SJSA1 (cell line): ENCODE measurements at regions not wholly inside any gene's neighbourhood (a gene's known extent, or its start where the extent isn't known, plus 50 kb on each side); places are given as distances from the start of the nearest gene placed in this dataset.
"Not testable (repeated sequence)": the region's sequence is repeated elsewhere in the genome, so short reads cannot be mapped to it uniquely, and the experiment has no call there.

ENCODE experiments used
- DNase-seq, 2 experiments: peaks; one replicate each; pipeline ENCODE4 v3.0.0-alpha.2; 2015 to 2020; ENCODE audit warnings: low spot score in 2 of 2, low read depth in 1 of 2
- H3K27ac ChIP-seq: fragments of 250-450 bp; sonication (Bioruptor Pico); 2 replicates; pipeline ENCODE4 v1.5.1; 2020; ENCODE audit warnings: mild to moderate bottlenecking, moderate library complexity
- H3K27me3 ChIP-seq: fragments of 250-450 bp; sonication (Bioruptor Pico); replicated peaks from 2 replicates; pipeline ENCODE4 v1.5.1; 2020; ENCODE audit warnings: mild to moderate bottlenecking, moderate library complexity
- H3K36me3 ChIP-seq: fragments of 250-450 bp; sonication (Bioruptor Pico); 2 replicates; pipeline ENCODE4 v1.5.1; 2020; ENCODE audit warnings: mild to moderate bottlenecking
- H3K4me1 ChIP-seq: fragments of 250-450 bp; sonication (Bioruptor Pico); replicated peaks from 2 replicates; pipeline ENCODE4 v1.6.1; 2021; ENCODE audit warnings: mild to moderate bottlenecking
- H3K4me3 ChIP-seq: fragments of 250-450 bp; sonication (Bioruptor Pico); 2 replicates; pipeline ENCODE4 v1.5.1; 2020; ENCODE audit warnings: mild to moderate bottlenecking
- H3K9me3 ChIP-seq: fragments of 250-450 bp; sonication (Bioruptor Pico); replicated peaks from 2 replicates; pipeline ENCODE4 v1.5.1; 2020; ENCODE audit warnings: mild to moderate bottlenecking

- no peaks in the 10 kb centered on the region for H3K36me3 ChIP-seq
- H3K27ac ChIP-seq = no peak overlapping the region
- H3K9me3 ChIP-seq = no peaks in the 10 kb centered on the region
- H3K4me3 ChIP-seq = no peak overlapping the region
- no peaks in the 10 kb centered on the region for H3K27me3 ChIP-seq
- H3K4me1 ChIP-seq = no peaks in the 10 kb centered on the region
- no peak for DNase-seq
Observed at GRCh38 chr1:65020774-65021173, 54.4 kb upstream of the JAK1 start.

- Histone ChIP-seq H3K27me3 (peaks cover 5% of the 10 kb centered on the region; the same call in 1 of the 2 replicates), H3K27ac (no peak overlapping the region), H3K36me3 (no peaks in the 10 kb centered on the region), H3K4me1 (no peaks in the 10 kb centered on the region), H3K4me3 (no peak overlapping the region), H3K9me3 (no peaks in the 10 kb centered on the region)
- no peak for DNase-seq
Observed at GRCh38 chr1:65021795-65022194, 55.4 kb upstream of the JAK1 start.

- DNase-seq = no peak
- no peaks in the 10 kb centered on the region for H3K9me3 ChIP-seq
- H3K27me3 ChIP-seq = peaks cover 5% of the 10 kb centered on the region; the same call in 1 of the 2 replicates
- no peaks in the 10 kb centered on the region for H3K4me1 ChIP-seq
- no peak overlapping the region for H3K27ac ChIP-seq
- no peaks in the 10 kb centered on the region for H3K36me3 ChIP-seq
- H3K4me3 ChIP-seq = no peak overlapping the region
Observed at GRCh38 chr1:65022216-65022615, 55.9 kb upstream of the JAK1 start.

- Histone ChIP-seq H3K4me1 (no peaks in the 10 kb centered on the region), H3K9me3 (no peaks in the 10 kb centered on the region), H3K27ac (no peak overlapping the region), H3K4me3 (no peak overlapping the region), H3K36me3 (no peaks in the 10 kb centered on the region), H3K27me3 (peaks cover 5% of the 10 kb centered on the region)
- no peak for DNase-seq
Observed at GRCh38 chr1:65025794-65026193, 59.4 kb upstream of the JAK1 start.

- no peak for DNase-seq
- no peaks in the 10 kb centered on the region for H3K9me3 ChIP-seq
- no peak overlapping the region for H3K27ac ChIP-seq
- H3K4me3 ChIP-seq = no peak overlapping the region
- peaks cover 5% of the 10 kb centered on the region for H3K27me3 ChIP-seq
- no peaks in the 10 kb centered on the region for H3K36me3 ChIP-seq
- no peaks in the 10 kb centered on the region for H3K4me1 ChIP-seq
Observed at GRCh38 chr1:65026235-65026634, 59.9 kb upstream of the JAK1 start.

- H3K9me3 ChIP-seq = no peaks in the 10 kb centered on the region
- no peak overlapping the region for H3K4me3 ChIP-seq
- H3K27me3 ChIP-seq = peaks cover 10% of the 10 kb centered on the region
- no peak overlapping the region for H3K27ac ChIP-seq
- no peak for DNase-seq
- no peaks in the 10 kb centered on the region for H3K4me1 ChIP-seq
- H3K36me3 ChIP-seq = no peaks in the 10 kb centered on the region
Observed at GRCh38 chr1:65027666-65028358, 61.5 kb upstream of the JAK1 start.

GRCh38 chr1:65029434-65029833, 63.1 kb upstream of the JAK1 start:
- H3K9me3 ChIP-seq, H3K4me3 ChIP-seq, H3K27ac ChIP-seq, DNase-seq, H3K4me1 ChIP-seq, H3K36me3 ChIP-seq: not testable (repeated sequence)
- H3K27me3 ChIP-seq = peaks cover 10% of the 10 kb centered on the region

- not testable (repeated sequence) for DNase-seq, H3K36me3 ChIP-seq, H3K27me3 ChIP-seq, H3K9me3 ChIP-seq, H3K27ac ChIP-seq, H3K4me3 ChIP-seq, H3K4me1 ChIP-seq
Observed at GRCh38 chr1:65034879-65035278, 68.5 kb upstream of the JAK1 start.

- H3K4me1 ChIP-seq = no peaks in the 10 kb centered on the region
- H3K9me3 ChIP-seq = no peaks in the 10 kb centered on the region
- H3K4me3 ChIP-seq = no peak overlapping the region
- no peaks in the 10 kb centered on the region for H3K36me3 ChIP-seq
- H3K27me3 ChIP-seq = 0 out of 2 replicates have a peak, but pooled peaks cover 5% of the 10 kb centered on the region
- no peak overlapping the region for H3K27ac ChIP-seq
- no peak for DNase-seq
Observed at GRCh38 chr1:65036570-65037051, 70.3 kb upstream of the JAK1 start.

GRCh38 chr1:65039066-65039465, 72.7 kb upstream of the JAK1 start:
- no peak for DNase-seq

GRCh38 chr1:65039508-65039907, 73.2 kb upstream of the JAK1 start:
- Histone ChIP-seq H3K27ac (no peak overlapping the region), H3K9me3 (no peaks in the 10 kb centered on the region), H3K36me3 (no peaks in the 10 kb centered on the region), H3K4me3 (no peak overlapping the region), H3K27me3 (no peaks in the 10 kb centered on the region; the same call in 1 of the 2 replicates), H3K4me1 (no peaks in the 10 kb centered on the region)
- no peak for DNase-seq

More at GRCh38 chr1:65039066-65039465, 72.7 kb upstream of the JAK1 start:
- H3K27me3 ChIP-seq = no peaks in the 10 kb centered on the region; the same call in 1 of the 2 replicates
- H3K4me1 ChIP-seq = no peaks in the 10 kb centered on the region
- no peak overlapping the region for H3K4me3 ChIP-seq
- no peak overlapping the region for H3K27ac ChIP-seq
- no peaks in the 10 kb centered on the region for H3K36me3 ChIP-seq
- H3K9me3 ChIP-seq = no peaks in the 10 kb centered on the region

GRCh38 chr1:65042467-65042866, 76.1 kb upstream of the JAK1 start:
- H3K36me3 ChIP-seq = no peaks in the 10 kb centered on the region
- H3K4me1 ChIP-seq = no peaks in the 10 kb centered on the region
- H3K27me3 ChIP-seq = no peaks in the 10 kb centered on the region; the same call in 1 of the 2 replicates
- H3K4me3 ChIP-seq = no peak overlapping the region
- no peak for DNase-seq
- H3K9me3 ChIP-seq = no peaks in the 10 kb centered on the region; the same call in 1 of the 2 replicates
- H3K27ac ChIP-seq = no peak overlapping the region

- DNase-seq = no peak
- no peak overlapping the region for H3K4me3 ChIP-seq
- H3K27me3 ChIP-seq = no peaks in the 10 kb centered on the region; the same call in 1 of the 2 replicates
- H3K9me3 ChIP-seq = no peaks in the 10 kb centered on the region; the same call in 1 of the 2 replicates
- no peaks in the 10 kb centered on the region for H3K36me3 ChIP-seq
- no peaks in the 10 kb centered on the region for H3K4me1 ChIP-seq
- H3K27ac ChIP-seq = no peak overlapping the region
Observed at GRCh38 chr1:65044411-65044810, 78.1 kb upstream of the JAK1 start.

- Histone ChIP-seq H3K4me3 (no peak overlapping the region), H3K9me3 (no peaks in the 10 kb centered on the region; the same call in 1 of the 2 replicates), H3K36me3 (no peaks in the 10 kb centered on the region), H3K4me1 (no peaks in the 10 kb centered on the region), H3K27me3 (no peaks in the 10 kb centered on the region; the same call in 1 of the 2 replicates), H3K27ac (no peak overlapping the region)
- no peak for DNase-seq
Observed at GRCh38 chr1:65045022-65045817, 78.9 kb upstream of the JAK1 start.
